ENCODE measurements at regions not wholly inside any gene's neighbourhood (a gene's known extent, or its start where the extent isn't known, plus 50 kb on each side); places are given as distances from the start of the nearest gene placed in this dataset.
A peak's percentile ranks its signal among the peaks of the same experiment; 100 is the strongest.

GRCh38 chr13:88526853-88527215 lies 855.7 kb downstream of the SLITRK5 start:
- peaks cover 22% of the 10 kb centered on the region for H3K9me3 Mint-ChIP-seq
- DNase-seq (ENCODE audit: low spot score) (no peak), ATAC-seq (no peak)
- Histone ChIP-seq H3K4me1 (ENCODE audit: insufficient read depth) (peaks cover 3% of the 10 kb centered on the region; the same call in 1 of the 2 replicates), H3K27ac (ENCODE audit: low read depth) (peak overlapping the region; percentile 5; the same call in 1 of the 2 replicates), H3K4me3 (no peak overlapping the region), H3K79me2 (replicated peaks; ENCODE audit: insufficient read depth) (no peaks in the 10 kb centered on the region), H3K27me3 (ENCODE audit: insufficient read depth) (no peaks in the 10 kb centered on the region), H3K9me2 (ENCODE audit: insufficient read depth) (peaks cover 6% of the 10 kb centered on the region), H2AFZ (no peak overlapping the region), H3K4me2 (no peak overlapping the region), H3F3A (replicated peaks; ENCODE audit: low read depth) (no peaks in the 10 kb centered on the region), H4K20me1 (replicated peaks; ENCODE audit: insufficient read depth) (no peaks in the 10 kb centered on the region), H3K36me3 (ENCODE audit: insufficient read depth) (peaks cover 12% of the 10 kb centered on the region)
- H3K27me3 Mint-ChIP-seq (ENCODE audit: insufficient read depth, low read depth, poor library complexity) = no peaks in the 10 kb centered on the region
- no peak overlapping the region for H3K27ac Mint-ChIP-seq
- no peak overlapping the region for H3K4me3 Mint-ChIP-seq
- H3K4me1 Mint-ChIP-seq = peaks cover 6% of the 10 kb centered on the region; the same call in 2 of the 3 replicates
- TF ChIP-seq EZH2phosphoT487 (IDR thresholded peaks at IDR 0.05; ENCODE audit: unreplicated experiment) (no peak), CREB1 (CRISPR knock-in tag; IDR thresholded peaks at IDR 0.05; ENCODE audit: low read depth) (no peak), POLR2AphosphoS5 (IDR thresholded peaks at IDR 0.05; ENCODE audit: low read depth) (no peak), ZNF331 (CRISPR knock-in tag; IDR thresholded peaks at IDR 0.05; ENCODE audit: low read depth) (no peak), STAT1 (IDR thresholded peaks at IDR 0.05; ENCODE audit: unreplicated experiment) (no peak), ZNF462 (CRISPR knock-in tag; IDR thresholded peaks at IDR 0.05) (no peak), CTCF (conservative IDR thresholded peaks at IDR 0.05; ENCODE audit: low read depth in 2 of 2) (no peak), NANOG (IDR thresholded peaks at IDR 0.05; ENCODE audit: borderline replicate concordance) (no peak), ZNF114 (CRISPR knock-in tag; IDR thresholded peaks at IDR 0.05) (no peak), EZH2 (IDR thresholded peaks at IDR 0.05; ENCODE audit: low read depth, unreplicated experiment) (no peak), ETS1 (IDR thresholded peaks at IDR 0.05) (no peak), REST (IDR thresholded peaks at IDR 0.05; ENCODE audit: unreplicated experiment) (no peak), JUNB (IDR thresholded peaks at IDR 0.05; ENCODE audit: unreplicated experiment) (no peak)
- H3K36me3 Mint-ChIP-seq (ENCODE audit: low read depth) = peaks cover 34% of the 10 kb centered on the region; the same call in 2 of the 3 replicates

Data from GM23338 (cell line).